ENCODE measurements at regions not wholly inside any gene's neighbourhood (a gene's known extent, or its start where the extent isn't known, plus 50 kb on each side); places are given as distances from the start of the nearest gene placed in this dataset.

DNA sequence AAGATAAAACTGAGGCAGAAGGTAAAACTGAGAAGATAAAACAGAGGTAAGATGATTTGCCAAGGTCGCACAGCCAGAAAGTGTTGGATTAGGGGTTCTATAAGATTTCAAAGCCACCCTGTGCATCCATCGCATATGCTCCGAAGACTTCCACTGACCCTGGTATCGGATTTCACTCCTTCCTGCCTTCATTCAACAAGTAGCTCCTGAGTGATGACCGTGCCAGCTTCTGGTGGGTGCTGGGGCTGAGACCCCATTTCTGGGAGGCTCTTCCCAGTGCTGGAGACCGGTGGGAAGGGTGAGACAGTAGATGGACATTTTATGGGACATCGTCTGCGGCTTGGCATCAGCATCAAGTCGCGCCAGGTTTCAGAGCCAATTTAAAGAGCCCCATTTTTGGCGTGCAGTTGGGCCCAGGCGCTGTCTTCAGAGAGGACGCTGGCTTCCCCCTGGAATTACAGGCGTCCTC, 53.7 kb upstream of the DAB2IP start:
- intact Hi-C loops (cut with DNase I), result loop anchor here in 1 of 2 donors (5.0 kb wide), 1 partner anchor 45 kb away; no protein-coding TSS in a partner anchor
- DNase-seq (ENCODE audit: low spot score), result no peak

DNA sequence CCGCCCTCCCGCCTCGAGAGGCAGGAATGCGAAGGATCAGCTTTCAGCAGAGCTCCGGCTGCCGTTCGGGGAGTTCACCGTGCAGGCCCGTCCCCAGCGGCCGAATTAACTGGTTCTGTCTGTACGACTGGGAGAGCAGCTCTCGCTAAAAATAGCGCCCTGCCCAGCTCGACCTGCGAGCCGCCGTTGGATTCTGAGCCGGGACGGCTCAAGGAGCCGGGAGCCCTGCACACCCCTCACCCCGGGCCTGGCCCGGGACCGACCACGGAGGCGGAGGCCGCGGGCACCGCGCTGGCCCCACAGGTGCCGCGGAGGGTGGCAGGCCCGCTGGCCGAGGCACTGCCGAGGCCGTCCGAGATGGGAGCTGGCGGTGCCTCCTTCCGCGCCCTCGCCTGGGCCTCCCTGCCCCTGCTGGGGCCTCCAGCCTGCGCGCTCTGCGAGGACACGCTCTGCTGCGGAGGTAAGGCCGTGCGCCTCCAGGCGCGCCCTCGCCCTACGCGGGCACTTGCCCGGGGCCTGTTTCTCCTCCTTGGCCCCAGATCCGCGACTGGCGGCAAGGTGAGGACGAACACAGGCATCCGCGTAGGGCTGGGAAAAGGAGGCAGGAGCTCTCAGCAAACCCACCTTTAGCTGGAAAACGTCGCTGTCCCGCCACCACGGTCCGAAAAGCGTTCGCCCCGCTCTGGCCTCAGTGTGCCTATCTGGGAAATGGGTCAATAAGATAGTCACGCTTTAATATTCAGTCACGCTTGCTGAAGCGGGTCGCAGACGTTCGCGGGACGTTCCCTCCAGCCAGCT, 53.1 kb upstream of the DAB2IP start:
- DNase-seq (ENCODE audit: low spot score), result peak; percentile 92
- intact Hi-C loops (cut with DNase I), result loop anchor here in 1 of 2 donors (5.0 kb wide), 1 partner anchor 46 kb away; no protein-coding TSS in a partner anchor

DNA sequence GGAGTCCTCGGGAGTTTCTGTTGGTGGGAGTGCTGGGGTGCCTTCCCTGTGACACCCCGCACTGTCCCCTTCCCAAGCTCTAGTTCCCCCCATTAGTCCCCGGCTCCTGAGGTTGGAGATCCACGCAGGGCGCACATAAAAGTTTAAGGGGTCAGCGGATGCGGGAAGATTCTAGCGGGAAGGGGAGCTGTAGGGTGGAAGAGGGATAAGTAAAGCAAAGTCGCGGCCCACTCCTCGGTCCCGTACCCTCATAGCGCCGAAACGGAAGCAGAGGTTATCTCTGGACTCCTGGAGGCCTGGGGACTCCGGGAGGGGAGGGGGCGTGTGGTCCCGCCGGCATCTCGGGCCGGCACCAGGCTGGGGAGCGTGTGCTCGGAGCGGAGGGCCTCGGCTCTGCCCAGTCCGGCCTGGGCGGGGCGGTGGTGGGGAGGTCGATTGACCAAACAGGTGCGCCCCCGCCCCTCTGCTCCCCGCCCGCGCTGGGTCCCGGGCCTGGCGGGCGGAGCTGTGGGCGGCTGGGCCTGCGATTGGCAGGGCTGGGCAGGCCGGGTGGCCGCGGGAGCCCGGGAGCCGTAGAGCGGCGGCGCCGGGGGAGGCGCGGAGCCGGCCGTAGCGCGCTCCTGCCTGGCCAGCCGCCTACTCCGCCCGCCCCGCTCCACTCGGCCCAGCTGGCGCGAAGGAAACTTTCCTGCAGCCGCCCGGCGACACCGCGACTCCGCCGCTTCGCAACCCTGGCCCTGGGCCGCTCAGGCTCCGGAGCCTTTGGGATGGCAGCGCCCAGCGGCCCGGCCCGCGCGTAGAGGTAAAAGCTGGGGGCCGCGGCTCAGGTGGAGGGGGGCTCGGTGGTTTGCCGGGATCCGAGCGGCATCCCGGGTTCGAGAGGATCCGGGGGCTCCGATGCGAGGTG, 52.2 kb upstream of the DAB2IP start:
- intact Hi-C loops (cut with DNase I), result loop anchor here in 1 of 2 donors (5.0 kb wide), 1 partner anchor 47 kb away; no protein-coding TSS in a partner anchor
- no peak for DNase-seq (ENCODE audit: low spot score)

DNA sequence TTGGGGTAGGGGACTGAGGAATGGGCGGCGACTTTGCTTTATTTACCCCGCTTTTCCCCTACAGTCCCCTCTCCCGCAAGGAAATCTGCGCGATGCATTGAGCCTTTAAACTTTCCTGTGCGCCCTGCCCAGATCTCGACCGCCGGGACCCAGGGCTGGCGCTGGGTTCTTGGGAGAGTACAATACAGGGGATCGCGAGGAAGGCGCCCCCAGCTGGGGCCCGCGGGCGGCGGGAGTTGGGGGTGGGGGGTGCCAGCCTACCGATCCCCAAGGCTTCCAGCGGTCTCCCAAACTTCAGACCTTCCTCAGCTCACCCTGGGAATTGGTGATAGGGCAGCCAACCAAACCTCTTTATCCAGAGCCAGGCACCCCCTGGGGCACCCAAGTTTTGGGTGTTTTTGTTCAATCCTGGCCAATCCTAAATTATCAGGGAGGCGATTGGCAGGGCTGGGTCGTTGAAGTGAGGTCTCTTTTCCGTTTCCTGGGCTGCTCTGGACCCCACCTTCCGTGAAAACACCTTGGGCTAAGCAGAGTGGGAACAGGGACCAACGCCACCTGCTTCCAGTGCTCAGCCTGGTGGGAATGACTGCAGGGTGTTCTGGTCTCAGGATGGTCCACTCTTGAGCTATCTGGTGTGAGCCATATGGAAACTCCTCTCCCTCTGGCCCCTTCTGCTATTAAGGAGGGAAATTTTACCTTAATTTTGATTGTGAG, 51.4 kb upstream of the DAB2IP start:
- no peak for DNase-seq (ENCODE audit: low spot score)
- intact Hi-C loops (cut with DNase I), result loop anchor here in 1 of 2 donors (5.0 kb wide), 2 partner anchors 33 to 48 kb away; no protein-coding TSS in a partner anchor

DNA sequence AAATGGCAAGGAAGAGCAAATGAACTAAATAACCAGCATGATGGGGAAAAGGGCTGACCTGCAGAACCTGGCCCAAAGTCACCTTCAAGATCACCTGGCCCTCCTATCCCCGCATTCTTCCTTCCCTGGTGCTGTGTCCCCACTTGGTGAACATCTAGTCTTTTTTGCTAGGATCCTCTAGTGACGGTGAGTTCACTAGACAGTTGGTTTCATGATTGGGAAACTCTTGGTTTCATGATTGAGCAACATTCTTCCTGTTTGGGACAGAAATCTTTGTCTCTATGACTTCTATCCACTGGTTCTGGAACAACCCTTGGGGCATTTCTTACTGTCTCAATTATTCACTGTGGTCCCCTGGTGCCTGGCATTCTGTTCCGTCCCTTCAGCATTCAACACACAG, 50.2 kb upstream of the DAB2IP start:
- DNase-seq (ENCODE audit: low spot score), result no peak

More for the DNA sequence above, 50.2 kb upstream of the DAB2IP start:
- intact Hi-C loops (cut with DNase I), result loop anchor here in 1 of 2 donors (5.0 kb wide), 1 partner anchor 34 kb away; no protein-coding TSS in a partner anchor

All from posterior vena cava (tissue), 2 donors.